IPS DF 6.9 (cell line): ENCODE measurements at regions not wholly inside any gene's neighbourhood (a gene's known extent, or its start where the extent isn't known, plus 50 kb on each side); places are given as distances from the start of the nearest gene placed in this dataset.

Source experiments
- DNase-seq: peaks from one replicate; pipeline ENCODE4 v3.0.0-alpha.2; 2013; ENCODE audit warnings: low read depth, low spot score
- H3K27ac ChIP-seq: one replicate; pipeline ENCODE4 v1.5.1; 2013; ENCODE audit warnings: low read length, control low read depth
- H3K27me3 ChIP-seq: 2 replicates; pipeline ENCODE4 v1.6.1; 2013; ENCODE audit warnings: mild to moderate bottlenecking, low read length; ENCODE audit not compliant: control insufficient read depth, insufficient read depth
- H3K36me3 ChIP-seq: 2 replicates; pipeline ENCODE4 v1.6.1; 2013; ENCODE audit warnings: low read length; ENCODE audit not compliant: control insufficient read depth, insufficient read depth
- H3K4me1 ChIP-seq: 2 replicates; pipeline ENCODE4 v1.6.1; 2013; ENCODE audit warnings: low read length; ENCODE audit not compliant: control insufficient read depth, insufficient read depth
- H3K4me3 ChIP-seq: 2 replicates; pipeline ENCODE4 v1.5.1; 2013; ENCODE audit warnings: mild to moderate bottlenecking, low read length
- H3K9me3 ChIP-seq: 2 replicates; pipeline ENCODE4 v1.6.1; 2013; ENCODE audit warnings: low read length, inconsistent platforms; ENCODE audit not compliant: control insufficient read depth, insufficient read depth
- whole genome bisulfite sequencing: extraction: QIAGEN DNeasy Blood & Tissue Kit; methylation state at CpG from one replicate; pipeline ENCODE4 v1.1.7; 2013; ENCODE audit warnings: mixed read lengths, missing lambda C conversion rate; ENCODE audit not compliant: insufficient read length, insufficient coverage; 5-methylcytosine and 5-hydroxymethylcytosine counted together

DNA sequence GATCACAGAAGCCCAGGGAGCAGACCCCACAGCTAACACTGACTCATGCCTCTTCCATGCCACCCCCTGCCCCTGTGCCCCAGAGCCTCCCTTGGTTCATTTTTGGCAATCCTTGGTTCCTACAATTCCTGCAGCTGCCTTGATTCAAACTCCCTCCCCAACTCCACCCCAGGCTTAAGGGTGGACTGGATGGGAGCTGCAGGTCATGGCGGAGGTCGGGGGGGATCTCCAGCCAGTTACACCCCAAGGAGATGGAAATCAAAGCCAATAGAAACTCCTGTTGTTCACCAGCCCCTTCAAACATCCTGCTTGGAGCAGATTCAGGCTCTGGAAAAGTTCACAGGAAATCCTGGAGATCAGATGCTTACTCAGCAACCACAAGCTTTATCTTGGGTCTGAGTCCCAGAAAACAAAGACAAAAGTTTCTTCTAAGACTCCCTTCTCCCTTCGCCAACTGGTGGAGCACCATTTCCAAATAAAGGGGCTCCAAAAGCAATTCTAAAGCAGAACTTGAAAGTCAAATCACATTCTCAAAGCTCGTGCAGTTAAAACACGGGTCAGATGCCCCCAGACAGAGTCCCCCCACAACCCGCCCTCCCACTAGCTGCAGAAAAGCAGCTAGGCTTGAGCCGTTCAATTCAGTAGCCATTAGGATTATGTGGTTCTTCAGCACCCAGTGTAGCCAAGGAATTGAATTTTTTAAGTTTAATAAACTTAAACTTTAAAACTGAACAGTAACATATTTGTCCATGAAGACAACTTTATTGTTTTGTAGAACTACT lies 149.5 kb downstream of the ANKRD60 start:
- no peaks in the 10 kb centered on the region for H3K27me3 ChIP-seq
- H3K36me3 ChIP-seq: no peaks in the 10 kb centered on the region
- no peak for DNase-seq
- WGBS: no CpG with 5 or more reads among the region's 7 CpGs
- H3K4me1 ChIP-seq: no peaks in the 10 kb centered on the region; the same call in 1 of the 2 replicates
- no peak overlapping the region for H3K4me3 ChIP-seq
- H3K27ac ChIP-seq: no peak overlapping the region
- H3K9me3 ChIP-seq: no peaks in the 10 kb centered on the region

DNA sequence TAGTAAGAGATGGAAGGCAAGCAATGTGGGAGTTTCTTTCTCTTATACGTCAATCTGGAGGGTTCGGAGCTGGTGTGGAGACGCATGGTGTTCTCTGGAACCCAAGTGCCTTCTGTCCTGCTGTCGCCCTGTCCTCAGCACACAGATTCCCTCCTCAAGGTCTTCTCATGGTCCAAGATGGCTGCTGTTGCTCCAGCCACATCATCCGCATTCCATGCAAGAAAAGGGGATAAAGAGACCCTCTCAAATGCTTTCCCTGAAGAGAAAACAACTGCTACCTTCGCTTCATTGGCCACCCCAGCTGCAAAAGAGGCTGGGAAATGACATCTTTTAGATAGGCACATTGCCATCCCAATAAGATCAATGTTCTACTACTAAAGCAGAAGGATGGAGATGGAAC lies 151.2 kb downstream of the ANKRD60 start:
- H3K4me1 ChIP-seq: no peaks in the 10 kb centered on the region; the same call in 1 of the 2 replicates
- no CpG with 5 or more reads among the region's 6 CpGs for WGBS
- no peaks in the 10 kb centered on the region for H3K9me3 ChIP-seq
- no peak for DNase-seq
- H3K27me3 ChIP-seq: no peaks in the 10 kb centered on the region
- H3K27ac ChIP-seq: no peak overlapping the region
- H3K36me3 ChIP-seq: no peaks in the 10 kb centered on the region
- H3K4me3 ChIP-seq: no peak overlapping the region

DNA sequence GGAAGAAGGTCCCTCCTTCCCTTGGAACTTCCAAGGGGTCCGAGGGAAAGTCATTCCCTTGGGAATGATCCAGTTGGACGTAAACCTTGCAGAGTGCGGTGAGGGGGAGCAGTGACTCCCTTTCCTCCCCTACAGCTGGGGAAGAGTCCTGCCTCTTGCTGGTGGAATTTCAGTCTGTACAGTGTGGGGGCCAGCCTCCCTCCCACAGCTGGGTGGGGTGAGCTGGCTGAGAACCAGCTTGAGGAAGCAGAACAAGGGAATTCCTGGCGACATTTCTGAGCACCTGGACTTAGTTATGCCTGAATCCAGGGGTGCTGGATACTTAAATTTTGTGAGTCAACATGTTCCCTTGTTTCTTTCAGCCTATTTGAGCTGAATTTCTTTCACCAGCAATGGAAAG lies 152.0 kb downstream of the ANKRD60 start:
- Histone ChIP-seq H3K4me1 (no peaks in the 10 kb centered on the region; the same call in 1 of the 2 replicates), H3K27ac (no peak overlapping the region), H3K9me3 (no peaks in the 10 kb centered on the region), H3K27me3 (no peaks in the 10 kb centered on the region), H3K36me3 (no peaks in the 10 kb centered on the region), H3K4me3 (no peak overlapping the region)
- no CpG with 5 or more reads among the region's 4 CpGs for WGBS
- DNase-seq: no peak

DNA sequence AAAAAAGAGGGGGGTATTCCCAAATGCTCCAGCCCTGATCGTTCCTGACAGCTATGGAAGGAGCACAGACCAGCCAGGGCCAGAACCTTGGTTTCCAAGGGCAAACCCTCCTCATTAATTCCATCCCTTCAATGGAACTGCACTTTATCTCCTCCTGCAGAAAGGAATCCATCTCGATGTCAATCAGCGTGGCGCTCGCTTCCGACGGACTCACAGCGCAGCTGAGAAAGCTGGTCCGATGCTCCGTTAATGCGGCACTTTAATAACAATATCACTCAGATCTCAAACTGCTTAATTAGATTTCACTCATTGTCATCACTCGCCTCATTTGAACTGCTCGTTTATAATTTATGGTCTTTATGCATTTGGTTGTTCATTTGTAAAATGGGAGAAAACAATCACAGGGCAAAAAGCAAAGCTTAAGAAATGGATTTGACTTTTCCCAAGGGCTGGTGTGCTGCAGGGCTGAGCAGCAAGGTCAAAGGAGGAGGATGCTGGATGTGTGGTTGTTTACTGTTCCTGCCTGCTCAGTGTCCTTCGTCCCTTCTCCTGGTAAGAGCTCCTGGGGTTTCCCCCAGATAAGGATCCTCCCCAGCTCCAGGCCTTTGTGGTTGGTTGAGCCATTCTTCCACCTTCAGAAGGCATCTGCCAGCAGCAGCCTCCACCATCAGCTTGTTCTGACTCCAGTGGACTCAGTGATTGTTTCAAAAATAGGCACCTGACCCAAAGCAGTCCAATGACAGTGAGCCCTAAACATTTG lies 152.7 kb downstream of the ANKRD60 start:
- no peaks in the 10 kb centered on the region for H3K27me3 ChIP-seq
- no peak for DNase-seq
- no peaks in the 10 kb centered on the region for H3K9me3 ChIP-seq
- no CpG with 5 or more reads among the region's 14 CpGs for WGBS
- no peak overlapping the region for H3K4me3 ChIP-seq
- no peaks in the 10 kb centered on the region for H3K36me3 ChIP-seq
- H3K27ac ChIP-seq: no peak overlapping the region
- no peaks in the 10 kb centered on the region; the same call in 1 of the 2 replicates for H3K4me1 ChIP-seq

DNA sequence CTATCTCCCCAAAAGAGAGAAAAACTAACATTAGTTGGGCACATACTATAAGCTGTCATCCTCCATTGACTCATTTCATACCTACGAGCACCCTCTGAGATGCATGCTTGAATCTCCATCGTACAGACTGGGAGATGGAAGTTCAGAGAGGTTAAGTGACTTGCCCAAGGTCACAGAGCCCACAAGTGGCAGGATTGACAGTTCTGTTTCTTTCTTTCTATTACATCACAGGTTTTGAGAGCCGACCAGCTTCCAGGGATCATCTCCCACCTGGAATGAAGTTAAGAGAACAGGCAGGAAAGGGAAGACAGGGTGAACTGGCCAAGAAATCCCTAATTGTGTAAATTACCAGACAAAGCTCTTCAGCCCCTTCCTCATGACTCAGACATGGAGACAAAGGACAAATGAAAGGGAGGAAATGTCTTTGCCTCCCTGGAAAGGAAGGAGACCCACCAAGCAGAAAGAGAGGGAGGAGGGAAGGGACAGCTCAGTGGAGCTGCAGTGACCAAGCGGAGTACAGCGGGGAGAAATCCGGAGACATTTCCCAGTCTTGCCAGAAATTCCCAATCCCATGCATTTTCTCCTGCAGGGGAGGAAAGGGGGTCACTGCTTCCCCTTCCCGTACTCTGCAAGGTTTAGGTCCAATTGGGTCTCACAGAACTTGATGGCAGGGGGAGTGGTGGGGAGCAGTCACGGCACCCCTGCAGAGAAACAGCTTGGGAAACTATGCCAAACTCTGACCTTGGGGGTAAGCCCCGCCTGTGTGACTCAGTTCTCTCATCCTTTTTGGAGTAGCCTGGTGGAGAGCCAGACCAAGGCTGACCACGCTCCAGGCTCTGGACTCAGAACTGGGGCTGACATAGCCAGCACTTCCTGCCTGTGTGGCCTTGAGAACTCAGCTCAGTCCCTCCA lies 154.3 kb downstream of the ANKRD60 start:
- H3K27ac ChIP-seq: no peak overlapping the region
- no CpG with 5 or more reads among the region's 10 CpGs for WGBS
- no peak overlapping the region for H3K4me3 ChIP-seq
- H3K9me3 ChIP-seq: no peaks in the 10 kb centered on the region
- no peaks in the 10 kb centered on the region; the same call in 1 of the 2 replicates for H3K4me1 ChIP-seq
- DNase-seq: no peak
- no peaks in the 10 kb centered on the region for H3K27me3 ChIP-seq
- H3K36me3 ChIP-seq: no peaks in the 10 kb centered on the region

DNA sequence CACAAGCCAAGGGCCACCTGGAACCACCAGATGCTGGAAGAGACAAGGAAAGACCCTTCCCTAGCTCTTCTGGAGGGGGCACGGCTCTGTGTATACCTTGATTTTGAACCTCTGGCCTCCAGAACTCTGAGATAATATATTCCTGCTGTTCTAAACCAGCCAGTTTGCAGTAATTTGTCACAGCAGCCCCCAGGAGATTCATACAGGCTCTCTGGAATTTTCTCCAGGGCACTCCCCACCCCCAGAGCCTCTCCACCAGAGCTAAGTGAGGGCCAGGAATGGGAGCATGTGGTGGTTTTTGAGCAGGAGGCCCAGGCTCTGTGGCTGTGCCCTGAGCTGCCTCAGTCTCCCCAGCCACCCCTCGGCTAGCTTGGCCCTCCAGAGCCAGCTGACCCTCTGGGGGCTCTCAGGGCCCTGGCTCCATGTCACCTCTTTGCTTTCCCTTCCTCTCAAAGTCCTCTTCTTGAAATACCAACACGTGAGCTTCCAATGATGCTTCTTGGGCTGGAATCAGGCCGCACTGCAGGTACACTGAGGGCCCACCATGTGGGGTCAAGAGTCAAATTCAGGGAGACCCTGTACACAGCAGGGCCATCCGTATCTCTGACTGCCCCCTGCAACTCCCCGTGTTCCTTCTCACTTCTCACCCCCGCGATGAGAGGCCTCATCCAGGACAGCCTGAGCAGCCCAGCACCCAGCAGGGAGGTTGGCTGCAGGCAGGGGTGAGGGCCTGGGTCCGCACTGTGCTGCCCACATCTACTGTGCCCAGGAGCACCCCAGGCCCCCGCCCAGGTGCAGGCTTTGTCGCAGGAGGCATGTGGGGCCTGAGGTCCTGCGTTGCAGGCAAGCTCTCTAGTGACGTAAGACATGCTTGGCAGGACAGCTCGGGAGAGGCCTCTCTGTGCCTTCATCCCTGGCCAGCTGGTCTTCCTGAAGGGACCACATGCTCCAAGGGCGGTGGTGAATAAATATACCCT lies 155.5 kb downstream of the ANKRD60 start:
- no peaks in the 10 kb centered on the region for H3K27me3 ChIP-seq
- DNase-seq: no peak
- WGBS: no CpG with 5 or more reads among the region's 15 CpGs
- H3K27ac ChIP-seq: no peak overlapping the region
- H3K4me3 ChIP-seq: no peak overlapping the region
- no peaks in the 10 kb centered on the region for H3K36me3 ChIP-seq
- no peaks in the 10 kb centered on the region for H3K9me3 ChIP-seq
- no peaks in the 10 kb centered on the region; the same call in 1 of the 2 replicates for H3K4me1 ChIP-seq

DNA sequence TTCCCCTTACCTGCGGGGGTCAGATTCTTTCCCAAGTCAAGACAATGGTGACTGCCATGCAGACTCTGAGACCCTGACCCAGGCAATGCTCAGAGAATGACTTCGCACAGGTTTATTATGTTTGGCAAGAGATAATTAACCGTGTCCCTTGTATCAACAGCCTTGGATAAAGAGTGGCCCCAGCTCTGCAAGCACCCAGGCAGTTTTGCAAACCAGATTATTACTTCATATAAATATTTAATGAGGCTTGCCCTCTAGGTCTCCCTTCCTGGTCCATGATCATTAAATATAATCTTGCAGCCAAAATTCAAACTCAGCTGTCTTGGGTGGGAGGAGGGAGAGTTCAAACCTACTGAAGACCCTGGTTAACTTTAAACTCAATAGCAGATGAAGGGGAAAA lies 156.5 kb downstream of the ANKRD60 start:
- WGBS: no CpG with 5 or more reads among the region's 3 CpGs

DNA sequence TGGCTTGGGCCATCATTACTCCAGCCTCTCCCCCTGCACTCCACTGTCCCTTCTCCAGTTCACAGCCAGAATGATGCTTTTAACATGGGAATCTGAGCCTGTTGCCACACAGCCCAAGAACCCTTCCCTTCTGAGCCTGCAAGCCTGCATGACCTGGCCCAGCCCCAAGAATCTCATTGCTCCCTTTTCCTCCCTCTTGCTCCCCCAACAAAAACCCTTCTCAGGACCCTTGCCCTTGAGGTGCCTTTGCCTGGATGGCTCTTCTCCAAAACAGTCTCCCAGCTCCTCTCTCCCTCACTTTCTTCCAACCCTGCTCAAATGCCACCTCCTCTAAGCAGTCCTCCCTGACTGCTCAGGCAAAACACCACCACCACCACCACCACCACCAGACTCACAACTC lies 157.2 kb downstream of the ANKRD60 start:
- no peak overlapping the region for H3K4me3 ChIP-seq

More for the DNA sequence above, 156.5 kb downstream of the ANKRD60 start:
- no peak overlapping the region for H3K27ac ChIP-seq
- H3K4me3 ChIP-seq: no peak overlapping the region
- H3K4me1 ChIP-seq: no peaks in the 10 kb centered on the region; the same call in 1 of the 2 replicates
- no peak for DNase-seq
- H3K27me3 ChIP-seq: no peaks in the 10 kb centered on the region
- H3K36me3 ChIP-seq: no peaks in the 10 kb centered on the region
- no peaks in the 10 kb centered on the region for H3K9me3 ChIP-seq

DNA sequence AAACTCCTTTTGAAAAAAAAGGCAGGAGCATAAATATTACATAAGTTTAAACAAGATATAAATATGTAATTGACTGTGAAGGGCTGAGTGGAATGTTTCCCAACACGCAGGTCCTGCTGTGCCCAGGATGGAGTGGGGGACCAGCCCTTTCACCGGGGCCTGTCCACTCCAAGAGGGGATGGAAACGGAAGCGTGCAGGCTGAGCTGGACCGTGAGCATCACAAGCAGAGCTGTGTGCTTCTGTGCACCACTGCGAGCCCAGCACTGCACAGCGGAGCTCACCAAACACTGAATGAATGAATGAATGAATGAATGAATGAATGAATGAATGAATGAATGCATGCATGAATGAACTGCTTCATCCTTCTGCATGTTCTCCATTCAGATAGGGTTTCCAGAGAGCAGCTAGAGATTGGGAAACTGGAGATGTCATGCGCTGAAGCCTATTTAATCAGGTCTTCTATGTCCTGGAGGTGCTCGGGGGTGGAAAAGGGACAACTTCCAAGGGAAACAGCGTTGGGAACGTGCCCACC lies 157.7 kb downstream of the ANKRD60 start:
- Histone ChIP-seq H3K36me3 (no peaks in the 10 kb centered on the region), H3K9me3 (no peaks in the 10 kb centered on the region), H3K4me1 (no peaks in the 10 kb centered on the region; the same call in 1 of the 2 replicates), H3K4me3 (no peak overlapping the region), H3K27me3 (no peaks in the 10 kb centered on the region), H3K27ac (no peak overlapping the region)
- WGBS: no CpG with 5 or more reads among the region's 11 CpGs
- no peak for DNase-seq

More for the DNA sequence above, 157.2 kb downstream of the ANKRD60 start:
- DNase-seq: no peak
- Histone ChIP-seq H3K4me1 (no peaks in the 10 kb centered on the region; the same call in 1 of the 2 replicates), H3K9me3 (no peaks in the 10 kb centered on the region), H3K27me3 (no peaks in the 10 kb centered on the region), H3K36me3 (no peaks in the 10 kb centered on the region), H3K27ac (no peak overlapping the region)
